Dedifferentiated amniotic fluid mesenchymal stem cell (primary cell): ENCODE measurements at regions not wholly inside any gene's neighbourhood (a gene's known extent, or its start where the extent isn't known, plus 50 kb on each side); places are given as distances from the start of the nearest gene placed in this dataset.

Experiments used
- DNase-seq: peaks from one replicate; pipeline ENCODE4 v3.0.0-alpha.2; 2016; ENCODE audit errors: extremely low spot score

DNA sequence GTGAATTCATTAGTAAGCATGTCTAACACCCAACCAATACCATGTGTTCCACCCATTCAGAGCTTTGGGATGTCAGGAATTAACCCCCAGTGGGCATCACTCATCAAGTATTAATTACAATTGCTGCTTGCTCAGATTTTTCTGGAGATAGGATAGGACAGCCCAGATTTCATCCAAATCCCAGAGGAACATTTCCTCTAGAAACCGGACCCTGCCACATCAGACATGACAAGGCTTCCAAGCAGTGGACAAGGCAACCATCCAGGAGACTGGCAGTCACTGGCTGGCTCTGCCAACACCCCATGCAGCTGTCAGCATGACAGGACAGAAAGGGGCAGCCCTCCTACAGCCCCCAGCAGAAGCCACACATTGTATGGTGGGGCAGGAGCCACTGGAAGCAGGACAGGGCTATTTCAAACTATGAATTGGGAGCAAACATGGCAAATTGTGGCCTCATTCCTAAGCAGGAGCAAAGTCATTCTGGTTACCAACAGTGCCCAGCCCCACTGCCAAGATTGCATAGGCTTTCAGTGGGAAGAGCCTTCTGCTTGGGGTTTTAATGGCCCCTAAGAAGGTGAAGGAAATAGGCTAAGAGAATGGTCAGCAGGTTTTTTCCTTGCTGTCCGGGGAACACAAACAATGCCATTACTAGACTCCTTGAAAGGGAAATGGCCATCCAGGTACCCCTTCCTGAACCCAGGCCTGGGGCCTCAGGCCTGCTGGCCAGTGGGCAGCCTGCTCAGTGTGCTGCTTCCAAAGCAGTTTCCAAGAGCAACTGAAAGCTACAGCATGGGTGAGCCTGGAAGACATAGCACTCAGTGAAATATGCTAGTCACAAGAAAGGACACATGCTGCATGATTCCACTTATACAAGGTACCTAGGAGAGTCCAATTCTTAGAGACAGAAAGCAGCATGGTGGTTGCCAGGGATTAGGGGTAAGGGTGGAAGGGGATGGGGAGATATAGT lies 294.7 kb upstream of the SLC30A5 start:
- no peak for DNase-seq

DNA sequence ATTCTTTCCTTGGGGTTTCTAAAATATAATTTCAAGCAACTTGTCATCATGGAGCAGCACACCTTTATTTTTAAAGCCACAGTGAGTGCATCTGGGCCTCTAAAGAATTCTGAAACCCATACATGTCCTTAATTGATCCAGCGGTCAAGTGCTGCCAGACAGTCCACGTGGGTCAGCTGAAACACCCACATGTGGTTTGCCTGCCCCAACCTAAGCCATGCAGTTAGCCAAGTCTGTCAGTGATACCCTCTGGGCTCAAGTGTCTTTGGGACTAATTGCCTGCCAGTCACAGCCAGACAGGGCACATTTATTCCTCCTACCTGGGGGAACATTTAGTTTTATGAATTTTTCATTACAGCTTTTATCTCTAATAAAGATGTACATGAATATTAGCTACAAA lies 291.4 kb upstream of the SLC30A5 start:
- DNase-seq: no peak

DNA sequence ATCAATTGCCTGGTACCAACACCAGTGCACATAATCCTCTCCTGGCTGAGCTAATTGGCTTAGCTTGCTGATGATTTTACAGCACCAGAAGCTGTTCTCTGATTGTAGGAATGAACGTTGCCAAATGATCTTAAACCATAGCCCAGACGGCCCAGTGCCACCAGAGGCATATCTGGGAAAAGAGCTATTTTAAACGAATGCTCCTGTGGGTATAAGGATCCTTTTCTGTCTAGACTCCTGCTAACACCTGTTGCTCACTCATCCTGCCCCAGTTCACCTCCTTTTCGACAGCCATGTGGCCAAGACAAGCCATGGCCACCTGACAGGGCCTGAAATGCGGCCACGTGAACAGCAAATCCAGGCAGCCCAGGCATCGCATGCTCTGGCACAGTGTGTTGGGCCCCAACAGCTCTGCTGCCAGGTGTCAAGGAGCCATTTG lies 289.9 kb upstream of the SLC30A5 start:
- no peak for DNase-seq

DNA sequence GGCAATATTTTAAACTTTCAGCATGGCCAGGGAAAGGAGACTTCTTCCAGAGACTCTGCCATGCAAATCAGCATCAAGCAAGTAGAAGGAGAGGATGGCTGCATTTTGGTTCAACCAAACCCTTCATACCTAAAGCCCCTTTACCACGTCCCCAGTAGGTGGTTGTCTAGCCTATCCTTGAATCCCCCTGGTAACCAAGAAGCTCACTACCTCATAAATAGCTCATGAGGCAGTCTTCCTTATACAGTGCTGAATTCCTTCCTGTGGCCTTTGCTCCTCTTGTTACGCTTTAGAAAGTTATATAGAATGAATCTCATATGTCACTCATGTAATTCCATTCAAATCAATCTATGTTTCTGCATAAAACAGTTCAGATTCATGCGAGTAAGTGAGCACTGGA lies 289.5 kb upstream of the SLC30A5 start:
- DNase-seq: no peak

DNA sequence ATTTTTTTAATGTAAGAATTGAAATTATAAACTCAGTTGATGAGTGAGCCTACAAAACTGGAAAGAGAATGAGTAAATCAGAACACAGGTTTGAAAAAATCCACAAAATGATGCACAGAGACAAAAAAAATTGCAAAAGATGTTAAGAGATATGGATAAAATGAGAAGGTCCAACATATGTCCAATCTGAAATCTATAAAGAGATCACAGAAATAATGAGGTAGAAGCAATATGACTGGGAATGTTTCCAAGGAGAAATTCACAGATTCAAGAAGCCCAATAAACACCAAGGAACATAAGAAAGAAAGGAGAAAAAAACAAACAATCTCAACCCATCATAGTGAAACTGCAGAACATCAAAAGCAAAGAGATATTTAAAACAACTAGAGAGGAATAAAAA lies 288.4 kb upstream of the SLC30A5 start:
- DNase-seq: no peak

DNA sequence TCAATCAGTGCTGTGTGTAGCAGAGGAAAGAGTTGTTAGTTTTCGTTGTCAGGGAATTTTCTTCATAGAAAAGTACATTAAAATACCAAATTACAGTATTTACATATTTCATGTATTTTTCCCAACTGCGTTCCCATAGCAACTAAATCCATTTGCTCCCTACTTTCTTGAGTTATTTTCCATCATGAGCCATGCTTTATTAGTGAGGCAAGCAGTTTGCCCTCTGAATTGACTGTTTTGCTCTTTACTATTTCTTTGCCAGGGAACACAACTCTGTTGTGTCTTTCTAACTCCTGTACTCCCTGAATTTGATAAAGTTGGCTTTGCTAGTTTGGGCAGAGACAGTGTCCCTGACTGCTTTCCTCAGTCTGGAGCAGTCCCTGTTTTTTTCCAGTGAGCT lies 276.2 kb upstream of the SLC30A5 start:
- DNase-seq: no peak

DNA sequence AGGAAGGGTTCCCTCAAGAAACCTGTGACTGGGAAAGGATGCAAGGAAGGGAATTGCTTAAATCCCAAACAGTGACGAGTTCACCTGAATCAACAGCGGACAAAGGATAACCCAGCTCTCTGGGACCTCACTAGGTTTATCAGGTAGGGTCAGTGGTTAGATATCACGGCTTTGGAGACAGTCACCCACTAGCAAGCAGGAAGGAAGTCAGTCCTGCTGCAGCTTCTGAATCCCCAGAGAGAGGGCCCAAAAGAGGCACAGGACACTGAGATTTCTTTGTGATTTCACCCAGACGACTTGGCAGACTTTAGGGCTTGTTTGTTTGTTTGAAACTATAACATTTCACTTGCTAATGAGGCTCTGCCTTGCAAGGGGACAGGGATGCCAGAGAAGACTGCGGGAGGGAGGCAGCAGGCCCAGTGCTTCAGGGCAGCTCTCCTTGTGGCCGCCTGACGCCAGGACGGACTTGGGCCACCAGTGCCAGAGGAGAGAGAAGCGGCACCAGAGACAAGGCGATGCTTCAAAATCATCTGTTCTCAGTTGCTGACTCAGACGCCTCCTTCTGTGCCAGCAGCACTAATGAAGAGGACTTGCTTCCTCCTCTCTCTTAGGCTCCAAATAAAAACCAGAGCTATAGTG lies 275.6 kb upstream of the SLC30A5 start:
- DNase-seq: no peak

DNA sequence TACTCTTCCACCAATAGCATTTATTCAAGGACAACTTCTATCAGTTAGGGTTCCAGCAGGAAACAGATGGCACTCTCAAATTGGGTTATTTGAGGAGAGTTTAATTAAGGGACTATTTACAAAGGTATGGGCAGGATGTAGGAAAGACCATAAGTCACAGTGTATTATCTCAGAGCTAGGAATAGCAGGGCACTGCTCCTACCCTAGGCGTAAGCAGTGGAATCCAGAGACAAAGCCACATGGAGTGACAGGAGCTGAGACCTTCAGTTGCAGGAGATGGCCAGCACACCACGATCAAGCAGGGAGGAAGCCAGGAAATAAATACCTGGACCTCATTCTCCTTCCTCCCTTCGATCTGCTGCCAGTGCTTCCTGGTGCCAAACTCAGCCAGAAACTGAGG lies 274.9 kb upstream of the SLC30A5 start:
- DNase-seq: no peak

DNA sequence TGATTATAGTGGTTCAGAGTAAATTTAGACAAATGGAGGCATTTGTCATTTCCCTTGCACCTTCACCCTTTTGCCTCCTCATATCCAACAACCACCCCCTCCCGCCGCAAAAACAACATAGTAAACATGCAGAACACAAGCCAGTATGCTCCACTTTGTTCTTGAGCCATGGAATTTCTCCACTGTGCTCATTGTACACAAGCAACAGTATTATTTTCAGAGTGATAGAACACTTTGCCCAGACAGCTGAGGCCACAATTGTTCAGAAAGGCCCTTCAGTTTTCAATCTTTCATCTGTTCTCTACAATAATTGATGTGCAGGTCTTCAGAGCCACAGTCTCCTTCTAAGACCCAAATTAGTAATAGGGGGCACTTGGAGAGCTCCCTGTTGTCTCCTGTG lies 272.8 kb upstream of the SLC30A5 start:
- DNase-seq: no peak

DNA sequence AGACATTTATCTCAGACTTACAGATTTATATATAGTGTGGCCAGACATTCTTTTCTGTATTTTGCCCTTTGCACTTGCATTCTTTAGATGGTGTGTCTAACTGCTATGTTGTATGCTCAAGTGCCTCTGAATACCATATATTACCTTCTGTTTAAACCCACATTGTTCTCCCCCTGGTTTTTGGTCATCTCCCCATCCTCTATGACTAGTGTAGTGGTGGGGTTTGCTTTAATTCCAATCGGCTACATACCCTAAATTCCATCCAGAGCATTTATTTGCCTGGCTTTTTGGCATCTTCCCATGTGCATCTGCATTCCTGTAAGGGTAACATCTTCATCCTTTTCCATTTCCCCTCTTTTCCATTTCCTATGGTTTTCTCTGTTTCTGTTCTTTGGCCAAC lies 271.0 kb upstream of the SLC30A5 start:
- no peak for DNase-seq

DNA sequence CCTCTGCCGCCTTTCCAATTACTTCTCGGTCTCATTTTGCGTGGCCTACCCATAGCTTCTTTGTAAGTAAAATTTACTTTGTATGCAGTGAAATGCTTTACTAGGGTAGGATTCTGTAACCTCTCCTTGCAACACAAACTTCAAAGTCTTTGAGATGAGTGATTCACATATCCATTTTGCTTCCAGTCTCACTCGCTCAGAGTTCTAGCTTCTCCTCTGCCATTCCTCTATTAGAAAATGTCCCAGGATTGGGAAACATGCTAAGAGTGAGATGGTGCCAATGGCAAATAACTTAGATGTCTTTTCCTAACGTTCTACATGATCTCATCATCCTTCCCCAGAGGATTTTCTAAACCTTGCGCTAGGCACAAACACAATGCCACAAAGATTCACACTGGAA lies 270.5 kb upstream of the SLC30A5 start:
- DNase-seq: no peak

DNA sequence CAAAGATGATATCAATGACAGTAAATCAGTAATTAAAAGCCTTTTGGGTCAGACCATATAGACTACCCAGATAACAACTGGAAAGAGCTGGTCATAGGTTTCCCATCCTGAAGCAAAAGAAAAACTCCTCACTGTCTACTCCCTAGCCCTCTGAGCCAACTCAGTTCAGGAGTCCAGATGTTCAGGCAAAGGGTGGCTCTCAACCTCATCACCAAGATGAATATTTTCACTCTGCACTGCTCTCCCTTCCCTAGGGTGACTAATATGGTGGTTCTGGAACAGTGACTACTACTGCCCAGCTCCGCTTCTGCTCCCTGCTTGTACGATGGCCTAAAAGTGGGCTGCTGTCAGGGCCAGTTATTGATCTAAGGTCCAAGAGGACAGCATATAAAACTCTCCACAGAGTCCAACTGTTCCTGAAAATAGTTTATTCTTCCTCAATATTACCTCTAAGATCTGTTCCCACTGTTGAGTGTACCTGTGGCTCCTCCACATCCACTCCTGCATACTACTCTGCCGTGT lies 263.4 kb upstream of the SLC30A5 start:
- no peak for DNase-seq

DNA sequence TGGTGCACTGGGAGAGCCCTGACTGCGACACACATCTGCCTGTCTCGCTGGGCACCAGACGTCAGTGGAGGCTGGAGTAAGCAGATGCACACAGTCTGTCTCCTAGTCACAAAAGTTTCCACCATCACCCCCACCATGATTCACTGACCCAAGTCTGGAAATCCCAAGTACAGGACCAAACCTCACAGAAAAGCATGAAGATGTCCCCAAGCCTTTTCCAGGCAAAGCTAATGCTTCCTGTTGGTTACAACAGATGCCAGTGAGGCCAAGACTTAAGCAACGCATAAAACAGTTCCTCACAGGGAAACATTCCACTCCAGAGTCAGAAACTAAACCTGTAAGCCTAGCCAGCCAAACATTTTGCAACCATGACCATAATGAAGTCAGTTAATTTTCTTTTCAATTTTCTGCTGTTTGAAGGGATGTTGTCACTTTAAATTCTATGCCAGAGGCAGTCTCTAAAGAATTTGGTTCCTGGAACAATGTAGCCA lies 259.3 kb upstream of the SLC30A5 start:
- peak; percentile 64 for DNase-seq

DNA sequence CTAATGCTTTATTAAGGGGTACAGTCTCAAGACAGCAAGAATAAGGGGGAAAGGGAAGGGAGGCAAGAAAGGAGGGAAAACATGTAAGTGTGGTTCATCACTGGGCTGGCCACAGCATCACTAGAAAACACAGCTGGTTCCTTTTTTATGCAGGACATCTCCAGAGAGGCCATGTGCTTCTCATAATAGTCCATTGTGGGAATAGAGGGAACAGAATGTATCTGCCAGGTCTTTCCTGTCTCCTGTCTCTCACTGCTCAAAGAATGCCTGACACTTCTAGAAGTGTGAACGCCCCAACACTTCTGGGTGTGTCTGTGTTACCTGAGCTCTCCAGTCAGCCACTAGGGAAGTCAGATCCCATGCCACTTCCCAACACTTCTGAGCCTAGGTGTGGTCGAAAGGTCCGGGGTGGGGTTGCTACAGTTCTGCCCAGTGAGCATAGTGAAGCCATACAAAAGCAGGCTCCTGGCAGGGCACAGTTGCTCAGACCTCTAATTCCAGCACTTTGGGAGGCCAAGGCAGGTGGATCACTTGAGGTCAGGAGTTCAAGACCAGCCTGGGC lies 255.6 kb upstream of the SLC30A5 start:
- no peak for DNase-seq

DNA sequence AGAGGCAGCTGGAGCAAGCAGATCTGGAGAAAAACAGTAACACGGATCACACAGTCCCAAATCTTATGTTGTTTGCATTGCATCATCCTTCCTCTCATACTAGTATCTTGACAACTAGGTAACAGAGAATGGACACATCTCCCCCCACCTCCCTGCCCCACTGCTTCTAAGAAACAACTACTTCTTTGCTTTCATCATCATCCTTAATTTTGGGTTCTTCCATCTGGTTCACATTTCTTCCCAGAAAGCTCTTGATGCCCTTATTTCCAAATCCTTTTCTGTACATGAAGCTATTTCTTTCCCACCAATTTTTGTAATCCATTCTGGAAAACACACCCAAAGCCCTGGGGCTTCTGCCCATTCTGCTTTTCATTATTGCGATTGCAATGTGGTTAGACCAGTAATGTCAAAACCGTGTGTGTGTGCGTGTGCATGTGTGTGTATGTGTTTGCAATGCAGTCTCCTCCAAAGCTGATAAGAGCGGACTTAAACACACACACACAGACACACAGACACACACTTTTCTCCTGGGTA lies 254.7 kb upstream of the SLC30A5 start:
- peak; percentile 93 for DNase-seq

DNA sequence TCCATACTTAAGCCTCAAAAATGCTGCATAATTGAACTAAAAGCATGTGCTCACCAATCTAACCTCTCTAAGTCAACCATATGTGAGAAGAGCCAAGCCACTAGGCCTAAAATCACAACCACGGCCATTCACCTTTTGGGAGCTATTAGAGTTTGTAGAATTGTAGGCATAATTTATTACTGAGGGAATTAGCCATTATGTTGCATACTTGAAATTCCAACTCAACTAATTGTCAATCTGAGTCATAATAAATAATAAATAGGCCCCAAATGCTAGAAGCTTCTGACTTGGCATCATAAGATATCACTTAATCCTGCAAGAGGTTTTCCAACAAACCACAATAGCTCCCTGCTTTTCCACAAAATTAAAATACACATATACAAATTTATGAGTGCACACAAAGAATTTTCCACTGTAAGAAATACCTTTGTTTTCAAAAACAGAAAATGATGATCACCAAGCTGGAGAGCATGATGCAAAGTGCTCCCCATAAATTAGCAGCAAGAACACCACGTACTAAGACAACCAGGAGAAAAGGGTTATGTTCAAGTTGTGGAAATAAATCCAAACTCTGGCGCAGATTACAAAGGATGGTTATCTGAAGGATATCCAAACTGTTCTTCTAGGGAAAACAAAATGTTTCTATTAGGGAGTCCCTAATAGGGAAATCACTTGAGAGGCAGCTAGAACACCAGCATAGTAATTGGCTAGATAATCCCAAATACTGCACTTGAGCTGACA lies 250.0 kb upstream of the SLC30A5 start:
- DNase-seq: no peak

DNA sequence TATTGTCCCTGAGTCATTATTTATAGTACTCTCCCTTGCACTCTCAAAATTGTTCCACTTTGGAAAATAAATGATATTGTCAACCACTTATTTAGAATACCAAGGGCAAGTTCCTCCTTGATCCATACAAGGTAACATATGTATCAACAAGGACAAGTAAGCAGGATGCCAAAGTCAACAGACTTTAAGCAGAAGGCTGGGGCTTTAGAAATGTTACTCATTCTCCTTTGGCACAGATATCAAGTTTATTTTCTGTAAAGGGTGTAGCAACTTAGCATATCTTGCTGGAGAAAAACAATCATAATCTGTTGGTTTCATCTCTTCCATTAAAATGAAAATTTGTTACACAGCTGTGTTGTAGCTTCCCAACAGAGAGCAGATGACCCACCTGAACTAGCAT lies 248.7 kb upstream of the SLC30A5 start:
- peak; percentile 49 for DNase-seq

DNA sequence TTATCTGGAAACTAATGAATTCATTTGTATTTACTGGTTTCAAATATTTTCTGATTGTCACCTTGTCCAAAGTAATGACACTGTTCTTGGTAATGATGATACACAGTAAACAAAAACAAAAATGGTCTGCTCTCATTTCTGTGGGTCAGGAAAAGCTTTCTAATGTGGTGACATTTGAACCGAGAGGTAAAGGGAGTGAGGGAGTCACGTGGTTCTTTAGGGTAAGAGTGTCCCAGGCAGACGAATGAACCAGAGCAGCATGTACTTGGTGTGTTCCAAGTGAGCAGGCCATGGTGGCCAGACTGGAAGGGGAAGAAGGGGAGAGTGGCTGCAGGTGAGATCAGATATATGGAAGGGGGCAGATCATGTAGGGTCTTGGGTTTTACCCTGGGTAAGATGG lies 247.0 kb upstream of the SLC30A5 start:
- DNase-seq: no peak

DNA sequence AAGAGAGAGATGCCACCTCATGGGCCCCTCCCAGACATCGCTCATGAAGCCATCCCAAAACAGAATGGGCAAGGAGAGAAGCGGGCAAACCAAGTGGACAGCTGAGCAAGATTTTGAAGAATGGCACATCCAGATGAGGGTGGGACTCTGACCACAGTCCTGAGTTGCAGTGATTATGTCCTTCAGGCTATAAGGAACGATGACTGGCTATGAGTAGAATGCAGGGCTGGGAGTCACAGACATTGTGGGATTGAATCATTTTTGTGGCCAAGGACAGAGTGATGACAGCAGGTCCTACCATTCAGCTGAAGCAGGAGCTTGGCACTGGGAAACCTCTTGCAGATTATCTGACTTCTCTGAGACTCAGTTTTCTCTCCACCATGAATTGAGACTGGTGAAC lies 245.7 kb upstream of the SLC30A5 start:
- peak; percentile 41 for DNase-seq

DNA sequence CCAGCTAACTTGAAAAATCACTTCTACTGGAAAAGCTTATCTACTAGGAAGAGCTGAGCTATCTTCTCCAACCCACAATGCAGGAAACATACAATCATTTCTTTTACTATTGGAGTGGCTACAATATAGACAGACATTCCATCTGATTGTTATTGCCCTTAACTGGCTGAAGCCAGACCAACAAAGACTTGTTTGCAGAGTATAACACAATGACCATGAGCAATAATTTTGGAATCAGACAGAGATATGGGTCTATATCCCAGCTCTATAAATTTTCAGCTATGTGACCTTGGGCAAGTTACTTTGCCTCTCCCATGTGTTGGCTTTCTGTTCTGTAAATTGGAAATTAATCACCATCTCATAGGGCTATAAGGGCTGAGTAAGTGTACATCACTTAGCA lies 244.7 kb upstream of the SLC30A5 start:
- DNase-seq: no peak

DNA sequence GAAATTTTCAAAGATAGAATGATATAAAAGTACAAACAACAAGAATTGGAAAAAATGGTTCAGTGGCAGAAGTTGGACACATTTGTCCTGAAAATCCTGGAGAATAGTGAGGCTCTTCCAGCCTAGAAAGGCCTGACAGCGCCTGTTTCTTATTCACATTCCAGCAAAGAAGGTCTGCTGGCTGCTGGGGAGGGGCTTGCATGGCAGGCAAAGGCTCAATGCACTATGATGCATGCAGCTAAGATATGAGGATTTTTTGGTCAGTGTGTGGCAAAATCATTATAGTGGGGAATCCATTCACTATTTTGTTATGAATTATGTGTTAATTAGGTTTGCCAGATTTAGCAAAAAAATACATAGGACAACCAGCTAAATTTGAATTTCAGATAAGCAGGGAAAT lies 243.9 kb upstream of the SLC30A5 start:
- no peak for DNase-seq

DNA sequence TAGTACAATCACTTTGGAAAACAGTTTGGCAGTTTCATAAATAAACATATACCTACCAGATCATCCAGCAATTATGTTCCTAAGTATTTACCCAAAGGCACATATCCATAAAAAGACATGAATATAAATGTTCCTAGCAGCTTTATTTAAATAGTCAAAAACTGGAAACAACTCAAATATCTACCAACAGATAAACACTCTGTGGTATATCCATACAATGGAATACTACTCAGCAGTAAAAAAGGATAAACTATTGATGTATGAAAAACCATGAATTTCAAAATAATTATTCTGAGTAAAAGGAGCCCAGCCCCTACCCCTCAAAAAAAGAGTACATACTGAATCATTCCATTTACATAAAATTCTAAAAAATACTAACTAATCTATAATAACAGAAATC lies 232.7 kb upstream of the SLC30A5 start:
- no peak for DNase-seq
